Smooth muscle cell (in vitro differentiated cells): ENCODE measurements at regions not wholly inside any gene's neighbourhood (a gene's known extent, or its start where the extent isn't known, plus 50 kb on each side); places are given as distances from the start of the nearest gene placed in this dataset.

Experiments used
- DNase-seq: peaks from one replicate; lab custom pipeline; 2025; ENCODE audit not compliant: unreplicated experiment; lab: John Stamatoyannopoulos, UW
- H2AFZ ChIP-seq: fragments of 200-600 bp; sonication (generic); 2 replicates; pipeline ENCODE4 v1.6.0; 2016; ENCODE audit warnings: antibody characterized with exemption, low read depth, mild to moderate bottlenecking
- H3F3A ChIP-seq: fragments of 200-600 bp; sonication (generic); 2 replicates; pipeline ENCODE4 v1.6.0; 2017; ENCODE audit warnings: antibody characterized with exemption, low read depth
- H3K27ac ChIP-seq: fragments of 200-600 bp; sonication (generic); 2 replicates; pipeline ENCODE4 v1.5.1; 2016; ENCODE audit warnings: low read depth, mild to moderate bottlenecking
- H3K27me3 ChIP-seq: fragments of 200-600 bp; sonication (generic); 2 replicates; pipeline ENCODE4 v1.6.1; 2016; ENCODE audit warnings: low read depth, mild to moderate bottlenecking
- H3K36me3 ChIP-seq: fragments of 200-600 bp; sonication (generic); 2 replicates; pipeline ENCODE4 v1.5.1; 2016; ENCODE audit warnings: low read depth
- H3K4me1 ChIP-seq: fragments of 200-600 bp; sonication (generic); 2 replicates; pipeline ENCODE4 v1.5.1; 2016; ENCODE audit warnings: low read depth
- H3K4me2 ChIP-seq: fragments of 200-600 bp; sonication (generic); 2 replicates; pipeline ENCODE4 v1.6.0; 2016; ENCODE audit warnings: mild to moderate bottlenecking
- H3K4me3 ChIP-seq: fragments of 200-600 bp; sonication (generic); 2 replicates; pipeline ENCODE4 v1.5.1; 2016; ENCODE audit warnings: mild to moderate bottlenecking
- H3K79me2 ChIP-seq: fragments of 200-600 bp; sonication (generic); 2 replicates; pipeline ENCODE4 v1.6.0; 2016; ENCODE audit warnings: low read depth, mild to moderate bottlenecking
- H3K9ac ChIP-seq: fragments of 200-600 bp; sonication (generic); 2 replicates; pipeline ENCODE4 v1.6.0; 2016; ENCODE audit warnings: low read depth
- H3K9me3 ChIP-seq: fragments of 200-600 bp; sonication (generic); replicated peaks from 2 replicates; pipeline ENCODE4 v1.5.1; 2016; ENCODE audit warnings: low read depth
- H4K20me1 ChIP-seq: fragments of 200-600 bp; sonication (generic); 2 replicates; pipeline ENCODE4 v1.6.0; 2016; ENCODE audit warnings: low read depth
- CTCF ChIP-seq: fragments of 200-600 bp; sonication (generic); IDR thresholded peaks from 2 replicates; pipeline ENCODE4 v1.5.1; 2017; ENCODE audit warnings: borderline replicate concordance, mild to moderate bottlenecking, antibody characterized with exemption; ENCODE audit not compliant: insufficient read depth, poor library complexity, severe bottlenecking
- WGBS: methylation state at CpG from one replicate; pipeline ENCODE4 v1.1.7; 2016; ENCODE audit warnings: low lambda C conversion rate; 5-methylcytosine and 5-hydroxymethylcytosine counted together

- H3K4me2 ChIP-seq, result no peak overlapping the region
- DNase-seq, result no peak
- 59% methylated on average over 3 of the region's 3 CpGs for WGBS
Measured at GRCh38 chr6:14747881-14748520, 497.9 kb upstream of the JARID2 start.

GRCh38 chr6:14748679-14749078 lies 497.2 kb upstream of the JARID2 start:
- no peaks in the 10 kb centered on the region for H3K27me3 ChIP-seq
- H3K36me3 ChIP-seq, result no peaks in the 10 kb centered on the region
- H3F3A ChIP-seq, result no peaks in the 10 kb centered on the region
- no peaks in the 10 kb centered on the region for H3K79me2 ChIP-seq
- H3K9me3 ChIP-seq, result no peaks in the 10 kb centered on the region
- no peak overlapping the region for H3K27ac ChIP-seq
- H3K4me2 ChIP-seq, result no peak overlapping the region
- TF ChIP-seq CTCF, result no peak
- no peaks in the 10 kb centered on the region for H4K20me1 ChIP-seq
- no peak for DNase-seq
- 53% methylated on average over 4 of the region's 4 CpGs for WGBS
- no peak overlapping the region for H3K9ac ChIP-seq
- no peaks in the 10 kb centered on the region for H3K4me1 ChIP-seq
- H2AFZ ChIP-seq, result no peak overlapping the region
- no peak overlapping the region for H3K4me3 ChIP-seq

More at GRCh38 chr6:14747881-14748520, 497.9 kb upstream of the JARID2 start:
- Histone ChIP-seq H3K4me1 (peaks cover 2% of the 10 kb centered on the region), H3K36me3 (no peaks in the 10 kb centered on the region), H3K79me2 (no peaks in the 10 kb centered on the region), H3F3A (peaks cover 2% of the 10 kb centered on the region), H2AFZ (no peak overlapping the region), H3K27ac (no peak overlapping the region), H3K9ac (no peak overlapping the region), H3K27me3 (no peaks in the 10 kb centered on the region), H3K4me3 (no peak overlapping the region), H4K20me1 (no peaks in the 10 kb centered on the region), H3K9me3 (no peaks in the 10 kb centered on the region)
- no peak for TF ChIP-seq CTCF

GRCh38 chr6:14750059-14750661 lies 495.7 kb upstream of the JARID2 start:
- DNase-seq, result no peak
- Histone ChIP-seq H3K27me3 (no peaks in the 10 kb centered on the region), H3K4me1 (no peaks in the 10 kb centered on the region), H3K4me2 (no peak overlapping the region), H3K4me3 (no peak overlapping the region), H4K20me1 (no peaks in the 10 kb centered on the region), H3K27ac (no peak overlapping the region), H2AFZ (no peak overlapping the region), H3K9me3 (no peaks in the 10 kb centered on the region), H3F3A (no peaks in the 10 kb centered on the region), H3K9ac (no peak overlapping the region), H3K79me2 (no peaks in the 10 kb centered on the region), H3K36me3 (no peaks in the 10 kb centered on the region)
- WGBS, result 91% methylated on average over 6 of the region's 6 CpGs
- TF ChIP-seq CTCF, result no peak
